ENCODE measurements at regions not wholly inside any gene's neighbourhood (a gene's known extent, or its start where the extent isn't known, plus 50 kb on each side); places are given as distances from the start of the nearest gene placed in this dataset.
"Not testable (repeated sequence)": the region's sequence is repeated elsewhere in the genome, so short reads cannot be mapped to it uniquely, and the experiment has no call there.

GRCh38 chrY:12464155-12464554, 236.9 kb upstream of the USP9Y start:
- no peak for DNase-seq

- no peak for DNase-seq
These were observed 235.3 kb upstream of the USP9Y start for GRCh38 chrY:12465706-12466105.

- DNase-seq: no peak
These were observed 231.9 kb upstream of the USP9Y start for GRCh38 chrY:12469081-12469480.

GRCh38 chrY:12474472-12474871, 226.6 kb upstream of the USP9Y start:
- no peak for DNase-seq

GRCh38 chrY:12479382-12479781, 221.6 kb upstream of the USP9Y start:
- DNase-seq: no peak

GRCh38 chrY:12483394-12483793, 217.6 kb upstream of the USP9Y start:
- no peak for DNase-seq

- no peak for DNase-seq
These were observed 210.3 kb upstream of the USP9Y start for GRCh38 chrY:12490558-12491209.

GRCh38 chrY:12492218-12492617, 208.8 kb upstream of the USP9Y start:
- no peak for DNase-seq

GRCh38 chrY:12496007-12496406, 205.0 kb upstream of the USP9Y start:
- no peak for DNase-seq

- DNase-seq: no peak
These were observed 200.9 kb upstream of the USP9Y start for GRCh38 chrY:12500096-12500495.

- not testable (repeated sequence) for DNase-seq
These were observed 197.0 kb upstream of the USP9Y start for GRCh38 chrY:12504028-12504427.

GRCh38 chrY:12517338-12517737, 183.7 kb upstream of the USP9Y start:
- DNase-seq: no peak

GRCh38 chrY:12525206-12525605, 175.8 kb upstream of the USP9Y start:
- DNase-seq: no peak

- peak; percentile 65 for DNase-seq
These were observed 174.5 kb upstream of the USP9Y start for GRCh38 chrY:12526362-12527063.

GRCh38 chrY:12537226-12537854, 163.7 kb upstream of the USP9Y start:
- peak; percentile 26 for DNase-seq

GRCh38 chrY:12546746-12547420, 154.1 kb upstream of the USP9Y start:
- no peak for DNase-seq

GRCh38 chrY:12552471-12553283, 148.4 kb upstream of the USP9Y start:
- no peak for DNase-seq

GRCh38 chrY:12553909-12554308, 147.1 kb upstream of the USP9Y start:
- no peak for DNase-seq

- DNase-seq: no peak
These were observed 146.0 kb upstream of the USP9Y start for GRCh38 chrY:12555005-12555404.

GRCh38 chrY:12559007-12559406, 142.0 kb upstream of the USP9Y start:
- DNase-seq: no peak

GRCh38 chrY:12576278-12576677, 124.8 kb upstream of the USP9Y start:
- no peak for DNase-seq

GRCh38 chrY:12593532-12594216, 107.4 kb upstream of the USP9Y start:
- DNase-seq: no peak
